WERI-Rb-1 (cell line): ENCODE measurements at regions not wholly inside any gene's neighbourhood (a gene's known extent, or its start where the extent isn't known, plus 50 kb on each side); places are given as distances from the start of the nearest gene placed in this dataset.

Source experiments
- DNase-seq: peaks from one replicate; pipeline ENCODE4 v3.0.0-alpha.2; 2020
- H3K27ac ChIP-seq: fragments of 250-450 bp; sonication (Bioruptor Pico); 2 replicates; pipeline ENCODE4 v1.5.1; 2020; ENCODE audit warnings: mild to moderate bottlenecking, moderate library complexity
- H3K27me3 ChIP-seq: fragments of 250-450 bp; sonication (Bioruptor Pico); 2 replicates; pipeline ENCODE4 v1.5.1; 2021; ENCODE audit warnings: mild to moderate bottlenecking, low read depth, moderate library complexity; ENCODE audit not compliant: insufficient read depth, severe bottlenecking
- H3K36me3 ChIP-seq: fragments of 250-450 bp; sonication (Bioruptor Pico); 2 replicates; pipeline ENCODE4 v1.5.1; 2020; ENCODE audit warnings: mild to moderate bottlenecking, moderate library complexity
- H3K4me3 ChIP-seq: 2 replicates; pipeline ENCODE4 v1.5.1; 2011; ENCODE audit warnings: low read depth, mild to moderate bottlenecking, control low read depth, low read length
- H3K9me3 ChIP-seq: fragments of 250-450 bp; sonication (Bioruptor Pico); 2 replicates; pipeline ENCODE4 v1.5.1; 2021; ENCODE audit warnings: mild to moderate bottlenecking, moderate library complexity; ENCODE audit not compliant: severe bottlenecking
- TF ChIP-seq, protein P1 (sequence below): IDR thresholded peaks from 2 replicates; pipeline ENCODE4 v1.5.1; 2011; ENCODE audit warnings: low read depth, mild to moderate bottlenecking, control low read depth, inconsistent platforms, low read length

DNA sequence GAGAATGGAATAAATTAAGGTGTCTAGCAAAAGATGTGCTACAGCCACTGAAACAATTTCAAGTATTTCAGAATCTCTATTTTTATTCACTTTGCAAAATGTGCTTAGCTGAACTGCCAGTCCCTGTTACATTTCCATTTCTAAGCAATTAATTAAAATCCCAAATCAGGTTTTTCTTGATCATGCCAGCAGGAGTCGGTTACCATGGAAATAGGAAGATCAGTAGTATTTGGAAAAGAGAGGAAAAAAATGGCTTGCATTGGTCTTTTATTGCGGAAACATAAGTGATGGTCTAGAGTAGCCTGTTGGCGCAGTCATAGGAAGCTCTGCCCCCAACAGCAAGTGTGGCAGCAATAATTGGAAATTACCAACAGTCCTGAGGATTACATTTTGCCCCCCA, 867.1 kb downstream of the GATA3 start:
- Histone ChIP-seq H3K4me3 (no peak overlapping the region), H3K27me3 (no peaks in the 10 kb centered on the region), H3K27ac (no peak overlapping the region), H3K36me3 (no peaks in the 10 kb centered on the region), H3K9me3 (no peaks in the 10 kb centered on the region)
- DNase-seq: no peak
- TF ChIP-seq, protein P1, sequence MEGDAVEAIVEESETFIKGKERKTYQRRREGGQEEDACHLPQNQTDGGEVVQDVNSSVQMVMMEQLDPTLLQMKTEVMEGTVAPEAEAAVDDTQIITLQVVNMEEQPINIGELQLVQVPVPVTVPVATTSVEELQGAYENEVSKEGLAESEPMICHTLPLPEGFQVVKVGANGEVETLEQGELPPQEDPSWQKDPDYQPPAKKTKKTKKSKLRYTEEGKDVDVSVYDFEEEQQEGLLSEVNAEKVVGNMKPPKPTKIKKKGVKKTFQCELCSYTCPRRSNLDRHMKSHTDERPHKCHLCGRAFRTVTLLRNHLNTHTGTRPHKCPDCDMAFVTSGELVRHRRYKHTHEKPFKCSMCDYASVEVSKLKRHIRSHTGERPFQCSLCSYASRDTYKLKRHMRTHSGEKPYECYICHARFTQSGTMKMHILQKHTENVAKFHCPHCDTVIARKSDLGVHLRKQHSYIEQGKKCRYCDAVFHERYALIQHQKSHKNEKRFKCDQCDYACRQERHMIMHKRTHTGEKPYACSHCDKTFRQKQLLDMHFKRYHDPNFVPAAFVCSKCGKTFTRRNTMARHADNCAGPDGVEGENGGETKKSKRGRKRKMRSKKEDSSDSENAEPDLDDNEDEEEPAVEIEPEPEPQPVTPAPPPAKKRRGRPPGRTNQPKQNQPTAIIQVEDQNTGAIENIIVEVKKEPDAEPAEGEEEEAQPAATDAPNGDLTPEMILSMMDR: no peak

DNA sequence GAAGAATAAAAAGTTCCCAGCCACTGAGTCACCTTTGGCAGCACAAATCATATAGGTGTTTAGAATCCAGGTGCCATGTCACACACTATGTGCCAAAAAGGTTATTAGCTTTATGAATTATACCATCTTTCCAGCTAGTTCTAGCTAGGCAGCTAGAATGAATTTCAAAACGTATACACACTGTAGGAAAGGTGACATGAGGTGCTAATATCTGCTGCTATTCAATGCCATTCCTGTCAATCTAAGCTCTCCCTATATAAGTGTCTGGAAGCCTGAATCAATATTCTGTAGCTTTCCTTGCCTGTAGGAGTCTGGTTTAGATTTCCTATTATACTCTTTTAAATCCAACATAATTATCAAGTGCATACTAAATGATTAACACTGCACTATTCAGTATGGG, 868.6 kb downstream of the GATA3 start:
- Histone ChIP-seq H3K36me3 (no peaks in the 10 kb centered on the region), H3K27ac (no peak overlapping the region), H3K4me3 (no peak overlapping the region), H3K27me3 (no peaks in the 10 kb centered on the region), H3K9me3 (no peaks in the 10 kb centered on the region)
- DNase-seq: no peak
- TF ChIP-seq, protein P1: no peak

GRCh38 chr10:8927705-8928104, 873.2 kb downstream of the GATA3 start:
- no peaks in the 10 kb centered on the region for H3K9me3 ChIP-seq
- H3K36me3 ChIP-seq: no peaks in the 10 kb centered on the region
- TF ChIP-seq, protein P1: no peak
- no peak for DNase-seq
- H3K27me3 ChIP-seq: no peaks in the 10 kb centered on the region
- no peak overlapping the region for H3K4me3 ChIP-seq
- H3K27ac ChIP-seq: no peak overlapping the region

DNA sequence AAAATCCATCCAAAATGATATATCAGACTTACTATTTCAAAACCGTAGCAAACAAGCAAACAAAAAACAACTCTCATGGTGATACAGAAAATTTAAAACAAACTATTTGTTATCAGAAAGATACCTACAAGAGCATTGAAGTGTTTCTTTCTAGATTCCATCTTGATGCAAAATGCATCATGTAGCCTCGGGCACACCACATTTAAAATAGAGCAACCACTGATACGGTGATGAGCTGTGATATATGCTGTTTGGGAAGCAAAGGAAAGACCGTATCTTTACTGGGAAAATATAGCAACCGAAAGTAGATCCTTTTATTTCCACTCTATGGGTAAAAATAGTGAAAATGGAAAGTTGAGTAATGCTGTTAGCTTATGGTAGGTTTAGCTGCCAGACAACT, 892.0 kb downstream of the GATA3 start:
- H3K9me3 ChIP-seq: no peaks in the 10 kb centered on the region
- TF ChIP-seq, protein P1: no peak

DNA sequence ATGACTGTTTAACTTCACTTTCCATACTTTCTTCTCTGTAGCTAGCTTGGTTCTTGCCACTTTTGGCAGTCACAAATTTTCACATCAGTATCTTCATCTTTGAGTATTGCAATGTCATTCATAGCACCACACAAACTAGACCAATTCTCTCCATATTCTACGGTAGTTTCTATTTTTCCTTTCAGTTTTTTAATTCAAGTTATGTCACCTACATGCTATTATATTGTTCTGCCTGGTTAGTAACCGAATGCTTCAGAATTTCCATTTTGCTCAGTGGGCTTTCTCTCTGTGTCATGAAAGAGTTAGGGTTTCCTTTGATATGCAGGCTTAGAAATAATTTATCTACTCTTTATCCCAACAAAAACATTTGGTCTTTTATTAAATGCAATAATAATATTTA, 896.5 kb downstream of the GATA3 start:
- Histone ChIP-seq H3K27me3 (no peaks in the 10 kb centered on the region), H3K4me3 (no peak overlapping the region), H3K36me3 (no peaks in the 10 kb centered on the region), H3K27ac (no peak overlapping the region), H3K9me3 (no peaks in the 10 kb centered on the region)
- no peak for DNase-seq
- TF ChIP-seq, protein P1: no peak

More for the DNA sequence above, 892.0 kb downstream of the GATA3 start:
- H3K4me3 ChIP-seq: no peak overlapping the region
- H3K27me3 ChIP-seq: no peaks in the 10 kb centered on the region
- DNase-seq: no peak
- H3K27ac ChIP-seq: no peak overlapping the region
- H3K36me3 ChIP-seq: no peaks in the 10 kb centered on the region

- TF ChIP-seq, protein P1: no peak
- H3K36me3 ChIP-seq: no peaks in the 10 kb centered on the region
- H3K27ac ChIP-seq: no peak overlapping the region
- no peak for DNase-seq
- no peak overlapping the region for H3K4me3 ChIP-seq
- no peaks in the 10 kb centered on the region for H3K9me3 ChIP-seq
- H3K27me3 ChIP-seq: no peaks in the 10 kb centered on the region
These were observed 897.1 kb downstream of the GATA3 start for GRCh38 chr10:8951440-8952089.
